ENCODE measurements at regions not wholly inside any gene's neighbourhood (a gene's known extent, or its start where the extent isn't known, plus 50 kb on each side); places are given as distances from the start of the nearest gene placed in this dataset.

- TF ChIP-seq, protein P1, sequence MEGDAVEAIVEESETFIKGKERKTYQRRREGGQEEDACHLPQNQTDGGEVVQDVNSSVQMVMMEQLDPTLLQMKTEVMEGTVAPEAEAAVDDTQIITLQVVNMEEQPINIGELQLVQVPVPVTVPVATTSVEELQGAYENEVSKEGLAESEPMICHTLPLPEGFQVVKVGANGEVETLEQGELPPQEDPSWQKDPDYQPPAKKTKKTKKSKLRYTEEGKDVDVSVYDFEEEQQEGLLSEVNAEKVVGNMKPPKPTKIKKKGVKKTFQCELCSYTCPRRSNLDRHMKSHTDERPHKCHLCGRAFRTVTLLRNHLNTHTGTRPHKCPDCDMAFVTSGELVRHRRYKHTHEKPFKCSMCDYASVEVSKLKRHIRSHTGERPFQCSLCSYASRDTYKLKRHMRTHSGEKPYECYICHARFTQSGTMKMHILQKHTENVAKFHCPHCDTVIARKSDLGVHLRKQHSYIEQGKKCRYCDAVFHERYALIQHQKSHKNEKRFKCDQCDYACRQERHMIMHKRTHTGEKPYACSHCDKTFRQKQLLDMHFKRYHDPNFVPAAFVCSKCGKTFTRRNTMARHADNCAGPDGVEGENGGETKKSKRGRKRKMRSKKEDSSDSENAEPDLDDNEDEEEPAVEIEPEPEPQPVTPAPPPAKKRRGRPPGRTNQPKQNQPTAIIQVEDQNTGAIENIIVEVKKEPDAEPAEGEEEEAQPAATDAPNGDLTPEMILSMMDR (conservative IDR thresholded peaks at IDR 0.05; ENCODE audit: low read length): no peak
- no peak for TF ChIP-seq EZH2phosphoT487 (IDR thresholded peaks at IDR 0.05; ENCODE audit: borderline replicate concordance, low read depth, low read length)
Measured at GRCh38 chr13:104246955-104247354, 1180.7 kb upstream of the SLC10A2 start.

Data from OCI-LY7 (cell line).